ENCODE measurements at regions not wholly inside any gene's neighbourhood (a gene's known extent, or its start where the extent isn't known, plus 50 kb on each side); places are given as distances from the start of the nearest gene placed in this dataset.

- TF ChIP-seq CTCF (IDR thresholded peaks at IDR 0.05; ENCODE audit: low read depth, low read length) (no peak), POLR2A (IDR thresholded peaks at IDR 0.05; ENCODE audit: extremely low read depth, insufficient read length) (no peak), MYC (IDR thresholded peaks at IDR 0.05; ENCODE audit: low read depth, low read length) (no peak)
These were observed 450.6 kb upstream of the TBL1XR1 start for GRCh38 chr3:177647876-177648275.
